ENCODE measurements at regions not wholly inside any gene's neighbourhood (a gene's known extent, or its start where the extent isn't known, plus 50 kb on each side); places are given as distances from the start of the nearest gene placed in this dataset.

- Mint-ChIP-seq H3K4me1 (no peaks in the 10 kb centered on the region), H3K36me3 (ENCODE audit: low read depth) (no peaks in the 10 kb centered on the region), H3K27ac (no peak overlapping the region), H3K27me3 (peaks cover 18% of the 10 kb centered on the region), H3K4me3 (no peak overlapping the region), H3K9me3 (peaks cover 2% of the 10 kb centered on the region)
- ATAC-seq (ENCODE audit: low read depth) (no peak), DNase-seq (no peak)
- ChIA-PET POLR2A (no interaction called here), CTCF (no interaction called here)
- no peak for TF ChIP-seq CTCF (IDR thresholded peaks at IDR 0.05)
- intact Hi-C loops (cut with micrococcal nuclease): no loop called here
Measured at GRCh38 chr14:61177279-61178225, 103.6 kb downstream of the TMEM30B start.

GRCh38 chr14:61176686-61177085 lies 104.5 kb downstream of the TMEM30B start:
- Mint-ChIP-seq H3K36me3 (ENCODE audit: low read depth) (no peaks in the 10 kb centered on the region), H3K4me1 (no peaks in the 10 kb centered on the region), H3K4me3 (no peak overlapping the region), H3K27ac (no peak overlapping the region), H3K9me3 (peaks cover 2% of the 10 kb centered on the region), H3K27me3 (peaks cover 18% of the 10 kb centered on the region)
- ATAC-seq (ENCODE audit: low read depth): no peak
- CTCF ChIA-PET: interaction anchor here (1.2 kb wide), 1 partner anchor 15 kb away, joined by 3 read pairs; no protein-coding TSS in a partner anchor
- no peak for DNase-seq
- intact Hi-C loops (cut with micrococcal nuclease): no loop called here
- POLR2A ChIA-PET: no interaction called here
- no peak for TF ChIP-seq CTCF (IDR thresholded peaks at IDR 0.05)

GRCh38 chr14:61174987-61175386 lies 106.2 kb downstream of the TMEM30B start:
- CTCF ChIA-PET: no interaction called here
- Mint-ChIP-seq H3K9me3 (peaks cover 2% of the 10 kb centered on the region), H3K27me3 (peaks cover 19% of the 10 kb centered on the region), H3K27ac (no peak overlapping the region), H3K4me1 (no peaks in the 10 kb centered on the region), H3K4me3 (no peak overlapping the region), H3K36me3 (ENCODE audit: low read depth) (no peaks in the 10 kb centered on the region)
- TF ChIP-seq CTCF (IDR thresholded peaks at IDR 0.05): no peak
- ATAC-seq (ENCODE audit: low read depth): no peak
- DNase-seq: no peak
- POLR2A ChIA-PET: no interaction called here
- intact Hi-C loops (cut with micrococcal nuclease): no loop called here

- TF ChIP-seq CTCF (IDR thresholded peaks at IDR 0.05): no peak
- ChIA-PET CTCF (no interaction called here), POLR2A (no interaction called here)
- DNase-seq (no peak), ATAC-seq (ENCODE audit: low read depth) (no peak)
- intact Hi-C loops (cut with micrococcal nuclease): no loop called here
- no peak overlapping the region for H3K27ac Mint-ChIP-seq
- H3K9me3 Mint-ChIP-seq: peaks cover 2% of the 10 kb centered on the region
- H3K4me1 Mint-ChIP-seq: no peaks in the 10 kb centered on the region
- no peaks in the 10 kb centered on the region for H3K36me3 Mint-ChIP-seq (ENCODE audit: low read depth)
- H3K4me3 Mint-ChIP-seq: no peak overlapping the region
- H3K27me3 Mint-ChIP-seq: peaks cover 17% of the 10 kb centered on the region
Measured at GRCh38 chr14:61174441-61174891, 106.7 kb downstream of the TMEM30B start.

- ATAC-seq (ENCODE audit: low read depth) (no peak), DNase-seq (no peak)
- Mint-ChIP-seq H3K36me3 (ENCODE audit: low read depth) (no peaks in the 10 kb centered on the region), H3K27ac (no peak overlapping the region), H3K4me1 (no peaks in the 10 kb centered on the region), H3K9me3 (peaks cover 2% of the 10 kb centered on the region), H3K27me3 (peaks cover 7% of the 10 kb centered on the region), H3K4me3 (no peak overlapping the region)
- TF ChIP-seq CTCF (IDR thresholded peaks at IDR 0.05): no peak
- intact Hi-C loops (cut with micrococcal nuclease): no loop called here
- POLR2A ChIA-PET: no interaction called here
- CTCF ChIA-PET: no interaction called here
Measured at GRCh38 chr14:61171727-61172126, 109.4 kb downstream of the TMEM30B start.

Measured in activated B cell treated with CpG ODN at 0.5 μM for 24 hours (primary cell).